ENCODE measurements at regions not wholly inside any gene's neighbourhood (a gene's known extent, or its start where the extent isn't known, plus 50 kb on each side); places are given as distances from the start of the nearest gene placed in this dataset.

DNA sequence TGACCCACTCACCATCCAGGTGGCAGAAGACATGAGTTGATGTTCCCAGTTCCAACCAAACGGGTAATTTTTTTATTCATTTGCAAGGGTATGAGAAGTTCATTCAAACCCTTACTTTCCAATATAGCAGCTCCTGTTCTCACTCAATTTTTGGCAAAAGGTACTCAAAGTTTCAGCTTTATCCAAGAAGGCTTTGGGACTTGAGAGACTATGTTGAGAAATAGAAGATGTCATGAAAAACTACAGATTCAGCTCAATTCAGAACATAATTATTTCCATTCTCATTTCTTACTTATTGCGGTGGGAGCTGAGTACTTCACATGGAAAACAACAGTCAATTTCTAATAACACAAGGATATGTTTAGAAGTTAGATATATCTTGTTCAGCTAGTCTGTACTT is 162.3 kb downstream of the FNDC1 start:
- H3K9me3 ChIP-seq: peaks cover 8% of the 10 kb centered on the region; the same call in 1 of the 2 replicates
- TF ChIP-seq, protein P1, sequence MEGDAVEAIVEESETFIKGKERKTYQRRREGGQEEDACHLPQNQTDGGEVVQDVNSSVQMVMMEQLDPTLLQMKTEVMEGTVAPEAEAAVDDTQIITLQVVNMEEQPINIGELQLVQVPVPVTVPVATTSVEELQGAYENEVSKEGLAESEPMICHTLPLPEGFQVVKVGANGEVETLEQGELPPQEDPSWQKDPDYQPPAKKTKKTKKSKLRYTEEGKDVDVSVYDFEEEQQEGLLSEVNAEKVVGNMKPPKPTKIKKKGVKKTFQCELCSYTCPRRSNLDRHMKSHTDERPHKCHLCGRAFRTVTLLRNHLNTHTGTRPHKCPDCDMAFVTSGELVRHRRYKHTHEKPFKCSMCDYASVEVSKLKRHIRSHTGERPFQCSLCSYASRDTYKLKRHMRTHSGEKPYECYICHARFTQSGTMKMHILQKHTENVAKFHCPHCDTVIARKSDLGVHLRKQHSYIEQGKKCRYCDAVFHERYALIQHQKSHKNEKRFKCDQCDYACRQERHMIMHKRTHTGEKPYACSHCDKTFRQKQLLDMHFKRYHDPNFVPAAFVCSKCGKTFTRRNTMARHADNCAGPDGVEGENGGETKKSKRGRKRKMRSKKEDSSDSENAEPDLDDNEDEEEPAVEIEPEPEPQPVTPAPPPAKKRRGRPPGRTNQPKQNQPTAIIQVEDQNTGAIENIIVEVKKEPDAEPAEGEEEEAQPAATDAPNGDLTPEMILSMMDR (IDR thresholded peaks at IDR 0.05; ENCODE audit: insufficient read depth in 1 of 2, low read depth in 1 of 2, low read length in 1 of 2, severe bottlenecking in 1 of 2, unreplicated experiment in 1 of 2): no peak
- H3K4me3 ChIP-seq (ENCODE audit: low read depth, low read length): no peak overlapping the region
- no peaks in the 10 kb centered on the region for H3K36me3 Mint-ChIP-seq (ENCODE audit: insufficient read depth, unreplicated experiment)
- H3K36me3 ChIP-seq (ENCODE audit: control insufficient read depth, insufficient read depth, low read length): no peaks in the 10 kb centered on the region
- H3K27me3 Mint-ChIP-seq (ENCODE audit: insufficient read depth, unreplicated experiment): peaks cover 3% of the 10 kb centered on the region
- no peaks in the 10 kb centered on the region; the same call in 1 of the 2 replicates for H3K27me3 ChIP-seq (replicated peaks; ENCODE audit: control insufficient read depth, insufficient read depth, low read length)
- no peak overlapping the region for H3K4me3 Mint-ChIP-seq (ENCODE audit: unreplicated experiment)
- DNase-seq: no peak
- ChIA-PET CTCF (no interaction called here), POLR2A (no interaction called here)
- H3K4me1 ChIP-seq: no peaks in the 10 kb centered on the region
- no peaks in the 10 kb centered on the region for H3K4me1 Mint-ChIP-seq (ENCODE audit: low read depth, unreplicated experiment)
- no TSS peak for BruUV-seq (replicated peaks)
- peaks cover 11% of the 10 kb centered on the region for H3K9me3 Mint-ChIP-seq (ENCODE audit: unreplicated experiment)
- intact Hi-C loops (cut with micrococcal nuclease; ENCODE audit: unreplicated experiment): no loop called here
- no peak overlapping the region for H3K27ac Mint-ChIP-seq (ENCODE audit: unreplicated experiment)

DNA sequence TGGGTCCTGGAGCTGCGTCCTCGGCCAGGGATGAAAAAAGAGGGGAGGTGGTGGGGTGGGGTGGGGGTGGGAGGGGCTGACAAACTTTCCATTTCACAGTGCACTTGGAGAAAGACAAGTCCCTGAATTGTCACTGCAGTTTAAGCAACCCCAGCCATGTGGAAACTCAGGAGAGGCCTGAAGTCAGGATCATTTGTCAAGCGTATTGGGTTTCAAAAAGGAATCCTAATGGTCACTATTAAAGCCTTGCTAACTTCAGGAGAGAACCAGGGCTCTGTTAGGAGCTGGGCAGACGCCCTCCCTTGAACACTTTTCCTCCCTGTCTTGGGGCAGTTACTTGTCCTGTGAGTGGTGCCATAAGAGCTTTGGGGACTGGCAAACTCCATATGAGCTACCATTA is 159.9 kb downstream of the FNDC1 start:
- no peaks in the 10 kb centered on the region; the same call in 1 of the 2 replicates for H3K27me3 ChIP-seq (replicated peaks; ENCODE audit: control insufficient read depth, insufficient read depth, low read length)
- no peaks in the 10 kb centered on the region for H3K36me3 ChIP-seq (ENCODE audit: control insufficient read depth, insufficient read depth, low read length)
- H3K27ac Mint-ChIP-seq (ENCODE audit: unreplicated experiment): no peak overlapping the region
- H3K4me1 Mint-ChIP-seq (ENCODE audit: low read depth, unreplicated experiment): no peaks in the 10 kb centered on the region
- H3K36me3 Mint-ChIP-seq (ENCODE audit: insufficient read depth, unreplicated experiment): no peaks in the 10 kb centered on the region
- intact Hi-C loops (cut with micrococcal nuclease; ENCODE audit: unreplicated experiment): no loop called here
- H3K9me3 ChIP-seq: peaks cover 6% of the 10 kb centered on the region; the same call in 1 of the 2 replicates
- no peak overlapping the region for H3K4me3 ChIP-seq (ENCODE audit: low read depth, low read length)
- no TSS peak for BruUV-seq (replicated peaks)
- H3K9me3 Mint-ChIP-seq (ENCODE audit: unreplicated experiment): peaks cover 7% of the 10 kb centered on the region
- H3K4me1 ChIP-seq: no peaks in the 10 kb centered on the region
- H3K27me3 Mint-ChIP-seq (ENCODE audit: insufficient read depth, unreplicated experiment): peaks cover 7% of the 10 kb centered on the region
- no peak overlapping the region for H3K4me3 Mint-ChIP-seq (ENCODE audit: unreplicated experiment)
- POLR2A ChIA-PET: no interaction called here
- no peak for DNase-seq
- TF ChIP-seq, protein P1 (IDR thresholded peaks at IDR 0.05; ENCODE audit: insufficient read depth in 1 of 2, low read depth in 1 of 2, low read length in 1 of 2, severe bottlenecking in 1 of 2, unreplicated experiment in 1 of 2): no peak
- CTCF ChIA-PET: no interaction called here

DNA sequence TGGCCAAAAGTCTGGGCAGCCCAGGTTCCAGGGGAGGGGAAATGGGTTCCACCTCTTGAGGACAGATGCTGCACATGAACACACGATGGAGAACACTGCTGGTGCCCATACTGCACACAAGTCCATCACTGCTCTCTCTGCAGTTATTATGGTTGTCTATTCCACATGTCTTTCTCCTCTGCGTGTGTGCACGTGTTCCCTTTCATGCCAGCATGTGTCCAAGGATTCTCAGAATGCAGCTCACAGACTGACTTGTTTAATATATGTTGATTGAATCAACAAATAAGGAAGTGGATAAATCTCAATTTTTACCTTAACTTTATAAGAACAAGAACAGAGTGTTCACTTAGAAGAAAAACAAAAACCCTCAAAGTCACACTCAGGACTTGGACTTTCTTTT is 158.9 kb downstream of the FNDC1 start:
- no peaks in the 10 kb centered on the region for H3K4me1 Mint-ChIP-seq (ENCODE audit: low read depth, unreplicated experiment)
- H3K9me3 ChIP-seq: no peaks in the 10 kb centered on the region
- H3K27me3 Mint-ChIP-seq (ENCODE audit: insufficient read depth, unreplicated experiment): peaks cover 7% of the 10 kb centered on the region
- POLR2A ChIA-PET: no interaction called here
- H3K9me3 Mint-ChIP-seq (ENCODE audit: unreplicated experiment): no peaks in the 10 kb centered on the region
- CTCF ChIA-PET: interaction anchor here (0.6 kb wide), 1 partner anchor 326 kb away, joined by 4 read pairs; no protein-coding TSS in a partner anchor
- DNase-seq: no peak
- H3K36me3 Mint-ChIP-seq (ENCODE audit: insufficient read depth, unreplicated experiment): no peaks in the 10 kb centered on the region
- no peaks in the 10 kb centered on the region for H3K36me3 ChIP-seq (ENCODE audit: control insufficient read depth, insufficient read depth, low read length)
- H3K4me3 Mint-ChIP-seq (ENCODE audit: unreplicated experiment): no peak overlapping the region
- H3K4me3 ChIP-seq (ENCODE audit: low read depth, low read length): no peak overlapping the region
- no TSS peak for BruUV-seq (replicated peaks)
- no peaks in the 10 kb centered on the region for H3K4me1 ChIP-seq
- intact Hi-C loops (cut with micrococcal nuclease; ENCODE audit: unreplicated experiment): no loop called here
- no peaks in the 10 kb centered on the region; the same call in 1 of the 2 replicates for H3K27me3 ChIP-seq (replicated peaks; ENCODE audit: control insufficient read depth, insufficient read depth, low read length)
- H3K27ac Mint-ChIP-seq (ENCODE audit: unreplicated experiment): no peak overlapping the region
- TF ChIP-seq, protein P1 (IDR thresholded peaks at IDR 0.05; ENCODE audit: insufficient read depth in 1 of 2, low read depth in 1 of 2, low read length in 1 of 2, severe bottlenecking in 1 of 2, unreplicated experiment in 1 of 2): no peak

Measured in Caco-2 (cell line).